GM18502 (cell line): ENCODE measurements at regions not wholly inside any gene's neighbourhood (a gene's known extent, or its start where the extent isn't known, plus 50 kb on each side); places are given as distances from the start of the nearest gene placed in this dataset.

ENCODE experiments used
- ATAC-seq: cut with Tn5 transposase; IDR thresholded peaks from one replicate; pipeline ENCODE4 v1.9.1; 2021; ENCODE audit warnings: mild to moderate bottlenecking; ENCODE audit not compliant: unreplicated experiment, poor library complexity

GRCh38 chr1:234874291-234875288, 254.0 kb downstream of the TOMM20 start:
- no peak for ATAC-seq

- ATAC-seq, result no peak
Observed at GRCh38 chr1:234871710-234872271, 256.8 kb downstream of the TOMM20 start.

DNA sequence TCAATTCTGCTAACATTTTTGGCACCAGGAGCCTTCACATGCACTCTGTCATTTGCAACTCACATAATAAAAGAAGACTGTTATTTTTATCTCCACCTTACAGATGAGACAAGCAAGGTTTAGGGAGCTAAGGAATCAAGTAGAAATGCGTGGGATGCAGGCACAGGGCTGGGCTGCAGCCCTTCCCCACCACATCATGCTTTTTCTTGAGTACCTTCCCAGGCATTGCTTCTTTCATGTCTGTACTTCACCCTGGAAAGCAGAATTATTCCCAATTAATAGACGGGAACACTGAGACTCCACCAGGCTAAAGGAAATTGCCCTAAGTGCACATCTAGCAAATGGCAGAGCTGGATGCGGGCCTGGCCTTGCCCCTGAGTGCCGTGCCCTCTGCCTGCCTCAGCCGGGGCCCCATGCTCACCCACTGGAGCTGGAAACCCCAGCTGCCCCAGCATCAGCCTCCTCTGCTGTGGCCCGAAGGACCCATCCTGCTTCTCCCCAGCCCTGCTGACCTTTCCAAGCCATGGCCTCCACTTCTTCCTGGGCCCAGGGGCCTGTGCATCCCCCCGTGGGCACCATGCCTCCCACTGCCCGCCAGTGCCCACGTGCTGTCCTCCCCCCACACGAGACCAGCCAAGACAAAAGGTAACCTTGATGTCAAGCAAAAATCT, 257.5 kb downstream of the TOMM20 start:
- ATAC-seq, result no peak

- ATAC-seq, result no peak
Observed at GRCh38 chr1:234870020-234870981, 258.3 kb downstream of the TOMM20 start.

GRCh38 chr1:234869182-234870019, 259.2 kb downstream of the TOMM20 start:
- no peak for ATAC-seq

DNA sequence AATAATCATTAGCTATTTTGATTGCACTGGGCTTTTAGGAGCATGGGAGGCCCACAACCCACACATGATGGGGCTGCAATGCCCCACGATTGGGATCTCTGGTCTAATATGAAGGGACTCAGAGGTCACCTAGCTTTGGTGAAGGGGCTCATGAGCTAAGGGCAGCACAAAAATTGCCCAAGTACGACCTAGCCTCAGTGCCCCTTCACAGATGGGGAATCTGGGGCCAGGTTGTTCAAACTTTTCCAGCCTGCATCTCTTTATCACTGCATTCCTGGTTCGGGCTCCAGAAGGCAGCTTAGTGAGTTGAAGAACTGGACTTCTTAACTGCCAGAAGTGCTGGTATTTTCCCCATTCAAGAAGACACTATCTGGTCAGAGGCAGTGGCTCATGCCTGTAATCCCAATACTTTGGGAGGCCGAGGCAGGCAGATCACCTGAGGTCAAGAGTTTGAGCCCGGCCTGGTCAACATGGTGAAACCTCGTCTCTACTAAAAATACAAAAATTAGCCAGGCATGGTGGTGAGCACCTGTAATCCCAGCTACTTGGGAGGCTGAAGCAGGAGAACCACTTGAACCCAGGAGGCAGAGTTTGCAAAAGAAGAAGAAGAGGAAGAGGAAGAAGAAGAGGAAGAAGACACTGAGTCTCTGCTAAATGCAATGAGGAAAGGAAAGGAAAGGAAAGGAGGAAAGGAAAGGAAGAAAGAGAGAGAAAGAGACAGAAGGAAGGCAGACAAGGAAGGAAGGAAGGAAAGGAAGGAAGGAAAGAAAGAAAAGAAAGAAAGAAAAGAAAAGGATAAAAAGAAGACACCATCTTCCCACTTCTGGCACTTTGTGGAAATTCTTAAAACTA, 258.5 kb upstream of the IRF2BP2 start:
- no peak for ATAC-seq

GRCh38 chr1:234866007-234866866, 256.3 kb upstream of the IRF2BP2 start:
- no peak for ATAC-seq

GRCh38 chr1:234865171-234866006, 255.4 kb upstream of the IRF2BP2 start:
- no peak for ATAC-seq

DNA sequence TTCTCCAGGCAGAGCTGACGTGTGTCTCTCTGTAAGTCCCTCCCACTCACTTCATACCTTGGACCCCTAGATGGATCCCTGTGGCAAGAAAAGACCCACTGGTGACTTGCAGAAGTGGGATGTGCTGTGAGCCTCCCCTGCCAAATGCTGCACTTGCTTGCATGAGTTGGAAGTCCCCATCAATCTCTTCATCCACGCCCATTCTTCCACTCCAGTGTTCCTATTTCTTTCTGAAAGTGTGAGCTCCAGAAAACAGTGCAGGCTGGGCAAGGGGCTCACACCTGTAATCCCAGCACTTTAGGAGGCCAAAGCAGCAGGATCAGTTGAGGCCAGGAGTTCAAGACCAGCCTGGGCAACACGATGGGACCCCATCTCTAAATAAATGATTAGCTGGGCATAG, 254.1 kb upstream of the IRF2BP2 start:
- ATAC-seq, result no peak

DNA sequence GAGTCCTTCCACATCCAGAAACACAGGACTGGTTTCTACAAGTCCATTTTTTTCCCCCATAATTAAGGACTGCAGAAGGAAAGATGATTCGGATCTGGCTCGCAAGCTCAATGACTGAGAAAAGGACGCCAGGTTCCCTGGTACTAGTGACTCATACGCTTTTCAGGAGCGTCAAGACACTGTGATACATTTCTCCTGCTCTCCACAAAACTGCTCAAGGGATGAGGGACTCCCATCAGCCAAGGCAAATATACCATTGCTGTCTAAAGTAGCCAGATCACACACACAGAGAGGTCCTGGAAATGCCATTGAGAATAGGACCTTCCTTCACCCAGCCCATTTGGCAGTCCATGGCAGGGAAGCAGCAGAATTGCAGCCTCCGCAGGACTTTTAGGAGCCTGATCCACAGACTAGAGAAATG, 253.6 kb upstream of the IRF2BP2 start:
- no peak for ATAC-seq

GRCh38 chr1:234862944-234863515, 253.1 kb upstream of the IRF2BP2 start:
- ATAC-seq, result no peak

DNA sequence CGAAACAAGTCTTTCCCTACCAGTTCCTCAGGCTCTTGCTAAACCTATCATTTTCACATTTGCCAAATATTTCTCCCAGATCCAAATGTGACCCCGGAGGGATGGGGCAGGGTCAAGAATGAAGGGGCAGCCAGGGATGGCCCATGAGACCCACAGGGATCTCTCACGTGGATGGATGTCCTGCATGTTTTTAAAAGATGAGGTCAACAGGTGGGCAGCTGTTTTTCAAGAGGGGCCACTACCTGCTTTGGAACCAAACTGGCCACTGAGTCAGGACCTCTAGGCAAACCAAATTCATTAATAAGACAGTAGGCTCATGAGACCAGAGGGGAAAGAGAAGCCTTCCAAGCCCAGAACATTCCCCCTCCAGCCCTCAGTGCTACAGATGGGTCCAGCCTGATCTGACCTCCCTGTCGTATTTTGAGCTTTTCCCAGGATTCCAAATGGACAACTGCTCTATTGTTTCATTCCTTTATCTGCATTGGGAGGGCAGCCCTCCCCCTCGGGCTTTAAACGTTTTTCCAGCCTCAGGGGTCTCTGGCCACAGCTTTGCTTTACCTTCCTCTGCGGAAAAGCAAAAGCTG, 252.5 kb upstream of the IRF2BP2 start:
- ATAC-seq, result no peak

DNA sequence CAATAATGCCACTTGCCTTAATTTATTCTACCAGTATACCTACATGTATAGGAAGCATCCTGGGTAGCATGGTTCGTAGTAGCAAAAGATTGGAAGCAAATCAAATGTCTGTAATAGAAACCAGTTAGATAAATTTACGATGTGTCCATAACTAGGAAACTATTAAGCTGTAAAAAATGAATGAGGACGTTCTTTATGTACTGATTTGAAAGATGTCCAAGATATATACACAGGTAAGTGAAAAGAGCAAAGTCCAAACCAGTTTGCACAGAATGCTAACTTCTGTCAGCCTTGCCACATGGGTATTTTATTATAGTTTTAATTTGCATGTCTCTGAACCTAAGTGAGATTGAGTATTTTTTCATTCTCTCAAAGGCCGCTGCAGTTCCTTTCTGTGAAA, 251.8 kb upstream of the IRF2BP2 start:
- ATAC-seq, result no peak

DNA sequence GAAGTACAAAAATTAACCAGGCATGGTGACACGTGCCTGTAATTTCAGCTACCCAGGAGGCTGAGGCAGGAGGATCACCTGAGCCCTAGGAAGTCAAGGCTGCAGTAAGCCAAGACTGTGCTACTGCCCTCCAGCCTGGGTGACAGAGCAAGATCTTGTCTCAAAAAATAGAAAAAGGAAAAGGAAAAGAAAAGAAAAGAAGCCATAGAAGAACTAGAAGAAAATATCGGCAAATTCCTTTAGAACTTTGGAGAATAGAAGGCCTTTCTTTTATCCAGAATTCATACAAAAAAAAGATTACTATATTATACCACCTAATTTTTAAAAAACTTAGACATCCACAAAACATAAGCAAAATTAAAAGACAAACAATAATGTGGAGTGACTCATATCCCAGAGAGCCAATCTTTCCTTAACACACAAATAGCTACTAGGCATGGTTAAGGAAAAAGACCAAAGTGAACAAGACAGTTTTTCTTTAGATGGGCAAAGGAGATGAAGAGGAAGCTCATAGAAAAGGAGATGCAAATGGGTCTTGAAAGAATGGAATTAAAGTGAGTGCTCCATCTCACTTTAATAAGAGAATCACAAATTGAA, 251.1 kb upstream of the IRF2BP2 start:
- no peak for ATAC-seq

GRCh38 chr1:234858722-234859121, 248.7 kb upstream of the IRF2BP2 start:
- ATAC-seq, result no peak
